ENCODE measurements at regions not wholly inside any gene's neighbourhood (a gene's known extent, or its start where the extent isn't known, plus 50 kb on each side); places are given as distances from the start of the nearest gene placed in this dataset.

- TF ChIP-seq CTCF (IDR thresholded peaks at IDR 0.05; ENCODE audit: control extremely low read depth, extremely low read depth, low read depth, missing control alignments) = no peak
- ChIA-PET CTCF (interaction anchor here (2.9 kb wide), 1 partner anchor 12 kb away, joined by 11 read pairs; no protein-coding TSS in a partner anchor), POLR2A (no interaction called here)
- DNase-seq (ENCODE audit: extremely low spot score) = no peak
Measured at GRCh38 chr9:99432075-99432474, 210.0 kb downstream of the SEC61B start.

- DNase-seq (ENCODE audit: extremely low spot score) = no peak
- POLR2A ChIA-PET = no interaction called here
- TF ChIP-seq CTCF (IDR thresholded peaks at IDR 0.05; ENCODE audit: control extremely low read depth, extremely low read depth, low read depth, missing control alignments) = no peak
- CTCF ChIA-PET = interaction anchor here (2.9 kb wide), 1 partner anchor 13 kb away, joined by 11 read pairs; no protein-coding TSS in a partner anchor
Measured at GRCh38 chr9:99433095-99433494, 211.0 kb downstream of the SEC61B start.

- TF ChIP-seq CTCF (IDR thresholded peaks at IDR 0.05; ENCODE audit: control extremely low read depth, extremely low read depth, low read depth, missing control alignments) = no peak
- CTCF ChIA-PET = interaction anchor here (1.0 kb wide), 1 partner anchor 15 kb away, joined by 4 read pairs; no protein-coding TSS in a partner anchor
- POLR2A ChIA-PET = no interaction called here
- DNase-seq (ENCODE audit: extremely low spot score) = peak; percentile 78
Measured at GRCh38 chr9:99433555-99433954, 211.5 kb downstream of the SEC61B start.

GRCh38 chr9:99436616-99437015 is 214.5 kb downstream of the SEC61B start:
- CTCF ChIA-PET = interaction anchor here (0.7 to 1.0 kb wide), 2 partner anchors 9 to 12 kb away, joined by 3 read pairs; no protein-coding TSS in a partner anchor
- POLR2A ChIA-PET = no interaction called here
- no peak for DNase-seq (ENCODE audit: extremely low spot score)
- no peak for TF ChIP-seq CTCF (IDR thresholded peaks at IDR 0.05; ENCODE audit: control extremely low read depth, extremely low read depth, low read depth, missing control alignments)

GRCh38 chr9:99437145-99437544 is 215.1 kb downstream of the SEC61B start:
- TF ChIP-seq CTCF (IDR thresholded peaks at IDR 0.05; ENCODE audit: control extremely low read depth, extremely low read depth, low read depth, missing control alignments) = no peak
- ChIA-PET CTCF (interaction anchor here (1.0 kb wide), 1 partner anchor 9 kb away, joined by 3 read pairs; no protein-coding TSS in a partner anchor), POLR2A (no interaction called here)
- DNase-seq (ENCODE audit: extremely low spot score) = no peak

- DNase-seq (ENCODE audit: extremely low spot score) = no peak
- no peak for TF ChIP-seq CTCF (IDR thresholded peaks at IDR 0.05; ENCODE audit: control extremely low read depth, extremely low read depth, low read depth, missing control alignments)
- POLR2A ChIA-PET = no interaction called here
- CTCF ChIA-PET = interaction anchor here (1.1 kb wide), 1 partner anchor 57 kb away, joined by 3 read pairs; no protein-coding TSS in a partner anchor
Measured at GRCh38 chr9:99438596-99438995, 216.5 kb downstream of the SEC61B start.
